Small intestine (tissue), 7 donors: ENCODE measurements at regions not wholly inside any gene's neighbourhood (a gene's known extent, or its start where the extent isn't known, plus 50 kb on each side); places are given as distances from the start of the nearest gene placed in this dataset.
A peak's percentile ranks its signal among the peaks of the same experiment; 100 is the strongest.

ENCODE experiments used
- DNase-seq, 2 donors: peaks; one replicate each; pipeline versions ENCODE4 v3.0.0 to v3.0.0-alpha.2; 2013
- FAIRE-seq: peaks from 2 replicates; lab custom pipeline; 2012; peaks lifted over from hg19 to GRCh38; lab: Jason Lieb, UNC
- H3K27ac ChIP-seq, 3 donors: one replicate each; pipeline ENCODE4 v1.5.1; 2013; ENCODE audit warnings: low read length in 2 of 3, mild to moderate bottlenecking in 2 of 3, control low read depth in 1 of 3, inconsistent platforms in 1 of 3, low read depth in 1 of 3, moderate library complexity in 1 of 3
- H3K27me3 ChIP-seq, 3 donors: one replicate each; pipeline ENCODE4 v1.6.1; 2013; ENCODE audit warnings: low read length in 3 of 3, inconsistent platforms in 1 of 3; ENCODE audit not compliant: control insufficient read depth in 3 of 3, insufficient read depth in 3 of 3
- H3K36me3 ChIP-seq, 3 donors: one replicate each; pipeline ENCODE4 v1.6.1; 2013; ENCODE audit warnings: low read length in 3 of 3, inconsistent platforms in 1 of 3, low read depth in 1 of 3, mild to moderate bottlenecking in 1 of 3, moderate library complexity in 1 of 3; ENCODE audit not compliant: control insufficient read depth in 3 of 3, insufficient read depth in 2 of 3
- H3K4me1 ChIP-seq, 3 donors: one replicate each; pipeline ENCODE4 v1.6.1; 2013; ENCODE audit warnings: low read length in 2 of 3, inconsistent platforms in 1 of 3, low read depth in 1 of 3, mild to moderate bottlenecking in 1 of 3, moderate library complexity in 1 of 3; ENCODE audit not compliant: control insufficient read depth in 3 of 3, insufficient read depth in 2 of 3
- H3K4me3 ChIP-seq, 3 donors: one replicate each; pipeline ENCODE4 v1.5.1; 2013; ENCODE audit warnings: low read length in 3 of 3, control low read depth in 1 of 3, inconsistent platforms in 1 of 3, low read depth in 1 of 3, mild to moderate bottlenecking in 1 of 3, moderate library complexity in 1 of 3
- H3K9me3 ChIP-seq, 2 donors: one replicate each; pipeline ENCODE4 v1.6.1; 2013; ENCODE audit warnings: low read depth in 1 of 2, low read length in 1 of 2; ENCODE audit not compliant: control insufficient read depth in 2 of 2, insufficient read depth in 1 of 2
- WGBS, 3 donors: extraction: QIAGEN DNeasy Blood & Tissue Kit; methylation state at CpG; one replicate each; pipeline ENCODE4 v1.1.7; 2013; 5-methylcytosine and 5-hydroxymethylcytosine counted together
- donor health status: healthy with polysubstance abuse.
- donor health status: control.
- donor health status: control.
- donor health status: Bipolar disorder and iron deficiency.
- donor health status: healthy.

GRCh38 chr2:226183033-226183432, 616.6 kb downstream of the IRS1 start:
- peaks cover 0 to 2% of the 10 kb centered on the region in 2 donors for H3K9me3 ChIP-seq
- peaks cover 0 to 1% (median 0%) of the 10 kb centered on the region in 3 donors for H3K27me3 ChIP-seq
- H3K4me3 ChIP-seq: no peak overlapping the region
- H3K27ac ChIP-seq: no peak overlapping the region
- DNase-seq (peak in 1 of 2 donors; percentile 31), FAIRE-seq (no peak)
- H3K36me3 ChIP-seq: no peaks in the 10 kb centered on the region
- 30 to 59% (median 47%) methylated on average over 2 of the region's 2 CpGs for WGBS, 3 donors
- H3K4me1 ChIP-seq: peaks cover 0 to 9% (median 0%) of the 10 kb centered on the region in 3 donors

DNA sequence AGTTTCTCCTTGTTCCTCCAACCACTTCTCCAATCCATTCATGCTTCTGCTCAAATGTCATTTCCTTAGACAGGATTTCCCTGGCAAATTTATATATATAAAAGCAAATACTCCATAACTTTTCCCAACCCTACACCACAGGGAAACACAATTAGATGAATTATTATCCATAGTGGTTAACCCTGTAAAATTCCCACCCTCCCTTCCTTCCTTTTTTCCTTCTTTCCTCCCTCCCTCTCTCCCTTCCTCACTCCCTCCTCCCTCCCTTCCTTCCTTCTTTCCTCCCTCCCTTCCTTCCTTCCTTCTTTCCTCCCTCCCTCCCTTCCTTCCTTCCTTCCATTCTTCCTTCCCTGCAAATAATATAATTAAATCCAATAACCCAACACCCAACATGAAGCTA, 617.7 kb downstream of the IRS1 start:
- H3K4me3 ChIP-seq: no peak overlapping the region
- FAIRE-seq (no peak), DNase-seq (no peak)
- no peak overlapping the region for H3K27ac ChIP-seq
- H3K4me1 ChIP-seq: peaks cover 0 to 9% (median 0%) of the 10 kb centered on the region in 3 donors
- peaks cover 0 to 1% (median 0%) of the 10 kb centered on the region in 3 donors for H3K27me3 ChIP-seq
- no peaks in the 10 kb centered on the region for H3K36me3 ChIP-seq
- peaks cover 0 to 2% of the 10 kb centered on the region in 2 donors for H3K9me3 ChIP-seq

DNA sequence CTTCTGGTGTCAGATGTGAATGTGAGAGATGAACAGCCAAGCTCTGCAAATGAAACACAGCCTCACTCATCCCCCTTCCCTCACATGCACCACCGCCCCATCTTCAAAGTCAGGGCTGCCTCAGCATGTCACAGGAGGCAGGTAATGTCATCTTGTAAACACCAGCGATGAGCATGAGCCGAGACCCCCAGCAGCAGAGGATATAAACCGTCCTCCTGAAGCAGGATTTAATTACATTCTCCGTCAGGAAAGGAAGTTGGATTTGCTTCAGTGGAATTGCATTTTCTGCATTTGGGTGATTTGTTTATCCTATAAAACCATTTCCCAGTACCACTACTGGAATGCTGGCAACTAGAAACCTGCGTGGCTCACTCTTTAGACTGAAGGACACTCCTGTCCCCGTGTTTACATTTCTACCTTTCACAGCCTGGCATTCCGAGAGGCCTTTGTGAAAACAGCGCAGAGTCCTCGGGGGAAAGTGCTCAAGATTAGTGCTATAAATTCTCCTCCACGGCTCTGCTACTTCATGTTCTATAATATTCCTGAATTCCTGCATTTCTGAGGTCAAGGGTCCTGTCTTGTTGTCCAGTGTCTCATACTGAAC, 619.2 kb downstream of the IRS1 start:
- WGBS, 3 donors: 60 to 63% (median 61%) methylated on average over 11 of the region's 11 CpGs
- Histone ChIP-seq H3K27me3 (peaks cover 0 to 1% (median 0%) of the 10 kb centered on the region in 3 donors), H3K36me3 (no peaks in the 10 kb centered on the region), H3K27ac (no peak overlapping the region), H3K4me3 (no peak overlapping the region), H3K4me1 (peaks cover 0 to 2% (median 0%) of the 10 kb centered on the region in 3 donors), H3K9me3 (peaks cover 0 to 2% of the 10 kb centered on the region in 2 donors)
- DNase-seq (no peak), FAIRE-seq (no peak)

GRCh38 chr2:226179010-226179409, 620.6 kb downstream of the IRS1 start:
- Histone ChIP-seq H3K4me1 (no peaks in the 10 kb centered on the region), H3K9me3 (peaks cover 0 to 2% of the 10 kb centered on the region in 2 donors), H3K36me3 (no peaks in the 10 kb centered on the region), H3K27ac (no peak overlapping the region), H3K27me3 (peaks cover 0 to 1% (median 0%) of the 10 kb centered on the region in 3 donors), H3K4me3 (no peak overlapping the region)
- 92 to 100% (median 100%) methylated on average over 1 of the region's 1 CpG for WGBS, 3 donors
- FAIRE-seq: no peak
- DNase-seq: no peak

DNA sequence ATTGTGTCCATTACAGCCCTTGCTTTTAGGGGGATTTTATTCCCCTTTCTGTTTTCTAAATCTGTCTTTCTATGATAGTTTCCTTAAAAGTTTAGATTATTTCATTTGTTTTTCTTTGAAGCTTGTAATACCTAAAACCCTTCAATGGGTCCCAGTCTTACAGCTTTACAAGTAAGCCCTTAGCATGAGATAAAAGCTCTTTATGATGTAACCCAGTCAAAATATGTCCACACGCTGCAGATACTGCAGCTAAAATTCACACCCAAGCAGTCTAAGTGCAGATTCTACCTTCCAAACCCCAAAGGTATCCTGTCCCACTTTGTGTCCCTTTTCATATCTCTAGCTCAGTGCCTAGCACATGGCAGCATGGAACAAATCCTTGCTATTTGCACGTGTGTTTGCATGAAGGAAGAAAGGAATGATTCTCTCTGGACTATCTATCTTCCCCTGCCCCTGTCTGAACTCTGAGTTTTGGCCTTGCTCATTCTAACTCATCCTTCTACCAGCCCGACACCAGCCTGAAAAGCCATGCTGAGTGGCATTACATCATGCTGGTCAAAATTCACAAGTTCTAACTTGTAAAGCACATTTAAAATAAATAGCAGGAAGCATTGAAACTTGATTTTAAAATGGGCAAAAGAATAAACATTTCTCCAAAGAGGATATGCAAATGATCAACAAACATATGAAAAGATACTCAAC, 623.2 kb downstream of the IRS1 start:
- Histone ChIP-seq H3K4me1 (no peaks in the 10 kb centered on the region), H3K36me3 (no peaks in the 10 kb centered on the region), H3K9me3 (peaks cover 0 to 2% of the 10 kb centered on the region in 2 donors), H3K4me3 (no peak overlapping the region), H3K27me3 (no peaks in the 10 kb centered on the region), H3K27ac (no peak overlapping the region)
- WGBS, 3 donors: 59 to 74% (median 68%) methylated on average over 3 of the region's 3 CpGs
- no peak for FAIRE-seq
- DNase-seq: no peak

- Histone ChIP-seq H3K4me3 (no peak overlapping the region), H3K27me3 (no peaks in the 10 kb centered on the region), H3K9me3 (peaks cover 0 to 2% of the 10 kb centered on the region in 2 donors), H3K4me1 (no peaks in the 10 kb centered on the region), H3K27ac (no peak overlapping the region), H3K36me3 (no peaks in the 10 kb centered on the region)
- FAIRE-seq (no peak), DNase-seq (no peak)
- WGBS, 3 donors: 86 to 88% (median 87%) methylated on average over 1 of the region's 1 CpG
Measured at GRCh38 chr2:226174390-226174789, 625.2 kb downstream of the IRS1 start.

- Histone ChIP-seq H3K36me3 (no peaks in the 10 kb centered on the region), H3K9me3 (no peaks in the 10 kb centered on the region), H3K27ac (no peak overlapping the region), H3K27me3 (no peaks in the 10 kb centered on the region), H3K4me1 (no peaks in the 10 kb centered on the region), H3K4me3 (no peak overlapping the region)
- DNase-seq (no peak), FAIRE-seq (no peak)
- WGBS, 3 donors: 87 to 96% (median 92%) methylated on average over 4 of the region's 4 CpGs
Measured at GRCh38 chr2:226172939-226173338, 626.7 kb downstream of the IRS1 start.

DNA sequence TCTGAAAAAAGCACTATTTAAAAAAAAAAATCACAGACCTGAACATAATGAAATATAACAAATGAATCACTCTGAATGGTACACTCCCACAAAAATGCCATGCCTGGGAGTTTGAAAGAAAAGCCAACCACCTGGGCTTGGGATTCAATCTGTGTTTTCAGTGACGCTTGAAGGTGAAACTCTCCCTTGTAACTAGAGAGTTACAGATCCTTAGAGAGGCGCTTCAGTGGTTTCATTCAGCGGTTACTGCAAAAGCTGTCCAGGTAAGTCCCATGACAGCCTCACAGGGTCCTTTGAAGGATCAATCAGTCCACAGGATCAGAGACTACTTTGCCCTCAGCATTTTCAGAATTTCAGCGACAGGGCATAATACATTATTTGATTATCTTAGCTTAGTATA, 627.3 kb downstream of the IRS1 start:
- Histone ChIP-seq H3K36me3 (no peaks in the 10 kb centered on the region), H3K27ac (no peak overlapping the region), H3K4me1 (no peaks in the 10 kb centered on the region), H3K27me3 (no peaks in the 10 kb centered on the region), H3K9me3 (no peaks in the 10 kb centered on the region), H3K4me3 (no peak overlapping the region)
- FAIRE-seq (no peak), DNase-seq (no peak)
- WGBS, 3 donors: 87 to 91% (median 88%) methylated on average over 4 of the region's 4 CpGs
